Left renal pelvis (tissue), 4 donors: ENCODE measurements at regions not wholly inside any gene's neighbourhood (a gene's known extent, or its start where the extent isn't known, plus 50 kb on each side); places are given as distances from the start of the nearest gene placed in this dataset.
"Not testable (repeated sequence)": the region's sequence is repeated elsewhere in the genome, so short reads cannot be mapped to it uniquely, and the experiment has no call there.

Experiments
- DNase-seq, 4 donors: peaks; one replicate each; pipeline ENCODE4 v3.0.0-alpha.2; 2013; ENCODE audit warnings: low read depth in 4 of 4, low spot score in 3 of 4

- no peak for DNase-seq
Observed at GRCh38 chr15:54850101-54850500, 346.6 kb downstream of the RSL24D1 start.

- DNase-seq: no peak
Observed at GRCh38 chr15:54843006-54843405, 353.7 kb downstream of the RSL24D1 start.

- DNase-seq: no peak
Observed at GRCh38 chr15:54841701-54842305, 354.9 kb downstream of the RSL24D1 start.

GRCh38 chr15:54840621-54841398 lies 355.9 kb downstream of the RSL24D1 start:
- DNase-seq: no peak

GRCh38 chr15:54839379-54839778 lies 357.4 kb downstream of the RSL24D1 start:
- no peak for DNase-seq

GRCh38 chr15:54836052-54836795 lies 360.5 kb downstream of the RSL24D1 start:
- DNase-seq: no peak

- no peak for DNase-seq
Observed at GRCh38 chr15:54829821-54830220, 366.9 kb downstream of the RSL24D1 start.

- DNase-seq: no peak
Observed at GRCh38 chr15:54820811-54821210, 375.9 kb downstream of the RSL24D1 start.

- no peak for DNase-seq
Observed at GRCh38 chr15:54820098-54820497, 376.6 kb downstream of the RSL24D1 start.

GRCh38 chr15:54816401-54816800 lies 380.3 kb downstream of the RSL24D1 start:
- no peak for DNase-seq

GRCh38 chr15:54815556-54815955 lies 381.2 kb downstream of the RSL24D1 start:
- DNase-seq: no peak

- no peak for DNase-seq
Observed at GRCh38 chr15:54812383-54812782, 384.4 kb downstream of the RSL24D1 start.

- no peak for DNase-seq
Observed at GRCh38 chr15:54810496-54810895, 386.2 kb downstream of the RSL24D1 start.

- no peak for DNase-seq
Observed at GRCh38 chr15:54810031-54810430, 386.7 kb downstream of the RSL24D1 start.

GRCh38 chr15:54808321-54808720 lies 388.4 kb downstream of the RSL24D1 start:
- DNase-seq: no peak

GRCh38 chr15:54803987-54804386 lies 392.8 kb downstream of the RSL24D1 start:
- no peak for DNase-seq

GRCh38 chr15:54803134-54803808 lies 393.5 kb downstream of the RSL24D1 start:
- DNase-seq: no peak

GRCh38 chr15:54792526-54792925 lies 404.2 kb downstream of the RSL24D1 start:
- DNase-seq: no peak

- no peak for DNase-seq
Observed at GRCh38 chr15:54790693-54791092, 406.0 kb downstream of the RSL24D1 start.

- DNase-seq: no peak
Observed at GRCh38 chr15:54789376-54789775, 407.4 kb downstream of the RSL24D1 start.

GRCh38 chr15:54781220-54781619 lies 415.5 kb downstream of the RSL24D1 start:
- DNase-seq: not testable (repeated sequence)
